Kidney glomerular epithelial cell (primary cell): ENCODE measurements at regions not wholly inside any gene's neighbourhood (a gene's known extent, or its start where the extent isn't known, plus 50 kb on each side); places are given as distances from the start of the nearest gene placed in this dataset.

ENCODE experiments used
- DNase-seq: peaks from one replicate; lab custom pipeline; 2025; lab: John Stamatoyannopoulos, UW

GRCh38 chr16:85401917-85402766, 211.0 kb upstream of the GSE1 start:
- DNase-seq = no peak

GRCh38 chr16:85402910-85403692, 210.0 kb upstream of the GSE1 start:
- DNase-seq = peak; percentile 16

GRCh38 chr16:85403693-85404092, 209.4 kb upstream of the GSE1 start:
- DNase-seq = no peak

- DNase-seq = no peak
Measured at GRCh38 chr16:85412911-85413520, 200.1 kb upstream of the GSE1 start.

- DNase-seq = no peak
Measured at GRCh38 chr16:85413691-85414663, 199.1 kb upstream of the GSE1 start.

GRCh38 chr16:85415196-85416090, 197.7 kb upstream of the GSE1 start:
- DNase-seq = no peak

GRCh38 chr16:85416228-85417109, 196.7 kb upstream of the GSE1 start:
- no peak for DNase-seq

GRCh38 chr16:85417156-85417860, 195.8 kb upstream of the GSE1 start:
- DNase-seq = no peak

GRCh38 chr16:85418978-85419491, 194.1 kb upstream of the GSE1 start:
- no peak for DNase-seq

- DNase-seq = peak; percentile 56
Measured at GRCh38 chr16:85419503-85420408, 193.4 kb upstream of the GSE1 start.

- peak; percentile 19 for DNase-seq
Measured at GRCh38 chr16:85420501-85421337, 192.4 kb upstream of the GSE1 start.

- no peak for DNase-seq
Measured at GRCh38 chr16:85421338-85422195, 191.6 kb upstream of the GSE1 start.

- no peak for DNase-seq
Measured at GRCh38 chr16:85422196-85422631, 190.9 kb upstream of the GSE1 start.

GRCh38 chr16:85422632-85423550, 190.2 kb upstream of the GSE1 start:
- peak; percentile 27 for DNase-seq
